Testis (tissue), 2 donors: ENCODE measurements at regions not wholly inside any gene's neighbourhood (a gene's known extent, or its start where the extent isn't known, plus 50 kb on each side); places are given as distances from the start of the nearest gene placed in this dataset.

Experiments used
- DNase-seq: peaks from one replicate; pipeline ENCODE4 v3.0.0-alpha.2; 2019
- H3K27ac ChIP-seq, 2 donors: fragments of 200-600 bp; sonication (generic); one replicate each; pipeline ENCODE4 v1.5.1; 2019
- H3K27me3 ChIP-seq: fragments of 200-600 bp; sonication (generic); one replicate; pipeline ENCODE4 v1.5.1; 2019
- H3K36me3 ChIP-seq: fragments of 200-600 bp; sonication (generic); one replicate; pipeline ENCODE4 v1.5.1; 2017; ENCODE audit warnings: low read depth; ENCODE audit errors: missing control alignments
- H3K4me1 ChIP-seq: fragments of 200-600 bp; sonication (generic); one replicate; pipeline ENCODE4 v1.5.1; 2019
- H3K4me3 ChIP-seq, 2 donors: fragments of 200-600 bp; sonication (generic); one replicate each; pipeline ENCODE4 v1.5.1; 2017 to 2019
- H3K9me3 ChIP-seq: fragments of 200-600 bp; sonication (generic); one replicate; pipeline ENCODE4 v1.5.1; 2017
- CTCF ChIP-seq, 3 experiments: fragments of 450-650 bp in 2 of 3; fragments of 200-600 bp in 1 of 3; sonication (generic) in 1 of 3; IDR thresholded peaks; one replicate each; pipeline ENCODE4 v1.5.1; 2016 to 2019; ENCODE audit warnings: antibody characterized with exemption in 3 of 3, mild to moderate bottlenecking in 2 of 3, moderate library complexity in 1 of 3
- POLR2A ChIP-seq: fragments of 450-650 bp; IDR thresholded peaks from one replicate; pipeline ENCODE4 v1.6.1; 2017; ENCODE audit warnings: antibody characterized with exemption, mild to moderate bottlenecking, moderate library complexity
- WGBS, 2 donors: methylation state at CpG; one replicate each; pipeline ENCODE4 v1.1.5; 2018; 5-methylcytosine and 5-hydroxymethylcytosine counted together
- intact Hi-C: fragments of 100-400 bp; cut with DNase I; formaldehyde crosslinking; loops from one replicate; pipeline ENCODE4 v1.15.1; 2023; ENCODE audit warnings: low total_unique reads

GRCh38 chr1:65049941-65050713 is 83.8 kb upstream of the JAK1 start:
- Histone ChIP-seq H3K4me3 (no peak overlapping the region), H3K9me3 (no peaks in the 10 kb centered on the region), H3K4me1 (no peaks in the 10 kb centered on the region), H3K36me3 (no peaks in the 10 kb centered on the region), H3K27ac (no peak overlapping the region), H3K27me3 (no peaks in the 10 kb centered on the region)
- WGBS, 2 donors: 90 to 93% methylated on average over 5 of the region's 5 CpGs
- DNase-seq: no peak
- no peak for TF ChIP-seq POLR2A
- TF ChIP-seq CTCF (IDR thresholded peaks at IDR 0.05): no peak
- intact Hi-C loops: no loop called here

- TF ChIP-seq CTCF (IDR thresholded peaks at IDR 0.05): no peak
- no peak for TF ChIP-seq POLR2A
- no peak overlapping the region for H3K27ac ChIP-seq
- no peak overlapping the region for H3K4me3 ChIP-seq
- no peaks in the 10 kb centered on the region for H3K36me3 ChIP-seq
- no peaks in the 10 kb centered on the region for H3K4me1 ChIP-seq
- H3K27me3 ChIP-seq: no peaks in the 10 kb centered on the region
- WGBS, 2 donors: 92 to 98% methylated on average over 2 of the region's 2 CpGs
- intact Hi-C loops: no loop called here
- no peaks in the 10 kb centered on the region for H3K9me3 ChIP-seq
- no peak for DNase-seq
Measured at GRCh38 chr1:65050735-65051134, 84.4 kb upstream of the JAK1 start.

- Histone ChIP-seq H3K9me3 (no peaks in the 10 kb centered on the region), H3K27ac (no peak overlapping the region), H3K36me3 (no peaks in the 10 kb centered on the region), H3K4me3 (no peak overlapping the region), H3K4me1 (no peaks in the 10 kb centered on the region), H3K27me3 (no peaks in the 10 kb centered on the region)
- DNase-seq: no peak
- intact Hi-C loops: no loop called here
- WGBS, 2 donors: 86 to 88% methylated on average over 3 of the region's 3 CpGs
- TF ChIP-seq POLR2A (no peak), CTCF (IDR thresholded peaks at IDR 0.05) (no peak)
Measured at GRCh38 chr1:65054481-65054880, 88.1 kb upstream of the JAK1 start.

GRCh38 chr1:65055747-65056146 is 89.4 kb upstream of the JAK1 start:
- intact Hi-C loops: no loop called here

More at GRCh38 chr1:65055747-65056146, 89.4 kb upstream of the JAK1 start:
- no peak for DNase-seq
- no peak overlapping the region for H3K4me3 ChIP-seq
- TF ChIP-seq CTCF (IDR thresholded peaks at IDR 0.05) (no peak), POLR2A (no peak)
- H3K9me3 ChIP-seq: no peaks in the 10 kb centered on the region
- no peak overlapping the region for H3K27ac ChIP-seq
- 77 to 93% methylated on average over 2 of the region's 2 CpGs for WGBS, 2 donors
- H3K36me3 ChIP-seq: no peaks in the 10 kb centered on the region
- H3K4me1 ChIP-seq: no peaks in the 10 kb centered on the region
- H3K27me3 ChIP-seq: no peaks in the 10 kb centered on the region
